ENCODE measurements at regions not wholly inside any gene's neighbourhood (a gene's known extent, or its start where the extent isn't known, plus 50 kb on each side); places are given as distances from the start of the nearest gene placed in this dataset.

DNA sequence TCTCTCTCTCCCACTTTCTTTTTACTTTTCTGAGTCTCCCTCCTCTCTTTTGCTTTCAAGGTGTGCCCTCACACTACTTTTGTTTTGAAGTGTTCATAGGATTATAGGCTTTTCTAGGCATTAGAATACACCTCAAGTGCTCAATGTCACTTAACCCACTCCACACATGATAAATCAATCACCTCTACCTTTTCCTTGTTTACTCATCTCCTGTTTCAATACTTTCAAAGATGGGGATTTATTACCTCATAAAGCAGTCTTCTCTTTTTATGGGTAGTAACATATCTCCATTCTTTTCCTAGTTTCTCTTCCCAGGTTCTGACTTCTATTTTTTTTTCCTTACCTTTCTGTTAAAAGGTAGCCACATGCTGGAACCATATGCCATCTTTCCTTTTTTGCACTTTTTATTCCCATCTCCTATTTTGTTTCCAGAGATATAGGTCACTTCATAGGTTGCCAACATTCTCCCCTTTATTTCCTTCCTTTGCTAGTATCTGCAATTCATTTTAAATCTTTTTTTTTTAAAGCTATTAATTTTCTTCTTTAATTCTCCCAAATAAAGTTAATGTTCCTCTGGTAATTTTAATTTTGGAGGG, 137.6 kb upstream of the SLC10A2 start (continued):
- TF ChIP-seq, protein P1, sequence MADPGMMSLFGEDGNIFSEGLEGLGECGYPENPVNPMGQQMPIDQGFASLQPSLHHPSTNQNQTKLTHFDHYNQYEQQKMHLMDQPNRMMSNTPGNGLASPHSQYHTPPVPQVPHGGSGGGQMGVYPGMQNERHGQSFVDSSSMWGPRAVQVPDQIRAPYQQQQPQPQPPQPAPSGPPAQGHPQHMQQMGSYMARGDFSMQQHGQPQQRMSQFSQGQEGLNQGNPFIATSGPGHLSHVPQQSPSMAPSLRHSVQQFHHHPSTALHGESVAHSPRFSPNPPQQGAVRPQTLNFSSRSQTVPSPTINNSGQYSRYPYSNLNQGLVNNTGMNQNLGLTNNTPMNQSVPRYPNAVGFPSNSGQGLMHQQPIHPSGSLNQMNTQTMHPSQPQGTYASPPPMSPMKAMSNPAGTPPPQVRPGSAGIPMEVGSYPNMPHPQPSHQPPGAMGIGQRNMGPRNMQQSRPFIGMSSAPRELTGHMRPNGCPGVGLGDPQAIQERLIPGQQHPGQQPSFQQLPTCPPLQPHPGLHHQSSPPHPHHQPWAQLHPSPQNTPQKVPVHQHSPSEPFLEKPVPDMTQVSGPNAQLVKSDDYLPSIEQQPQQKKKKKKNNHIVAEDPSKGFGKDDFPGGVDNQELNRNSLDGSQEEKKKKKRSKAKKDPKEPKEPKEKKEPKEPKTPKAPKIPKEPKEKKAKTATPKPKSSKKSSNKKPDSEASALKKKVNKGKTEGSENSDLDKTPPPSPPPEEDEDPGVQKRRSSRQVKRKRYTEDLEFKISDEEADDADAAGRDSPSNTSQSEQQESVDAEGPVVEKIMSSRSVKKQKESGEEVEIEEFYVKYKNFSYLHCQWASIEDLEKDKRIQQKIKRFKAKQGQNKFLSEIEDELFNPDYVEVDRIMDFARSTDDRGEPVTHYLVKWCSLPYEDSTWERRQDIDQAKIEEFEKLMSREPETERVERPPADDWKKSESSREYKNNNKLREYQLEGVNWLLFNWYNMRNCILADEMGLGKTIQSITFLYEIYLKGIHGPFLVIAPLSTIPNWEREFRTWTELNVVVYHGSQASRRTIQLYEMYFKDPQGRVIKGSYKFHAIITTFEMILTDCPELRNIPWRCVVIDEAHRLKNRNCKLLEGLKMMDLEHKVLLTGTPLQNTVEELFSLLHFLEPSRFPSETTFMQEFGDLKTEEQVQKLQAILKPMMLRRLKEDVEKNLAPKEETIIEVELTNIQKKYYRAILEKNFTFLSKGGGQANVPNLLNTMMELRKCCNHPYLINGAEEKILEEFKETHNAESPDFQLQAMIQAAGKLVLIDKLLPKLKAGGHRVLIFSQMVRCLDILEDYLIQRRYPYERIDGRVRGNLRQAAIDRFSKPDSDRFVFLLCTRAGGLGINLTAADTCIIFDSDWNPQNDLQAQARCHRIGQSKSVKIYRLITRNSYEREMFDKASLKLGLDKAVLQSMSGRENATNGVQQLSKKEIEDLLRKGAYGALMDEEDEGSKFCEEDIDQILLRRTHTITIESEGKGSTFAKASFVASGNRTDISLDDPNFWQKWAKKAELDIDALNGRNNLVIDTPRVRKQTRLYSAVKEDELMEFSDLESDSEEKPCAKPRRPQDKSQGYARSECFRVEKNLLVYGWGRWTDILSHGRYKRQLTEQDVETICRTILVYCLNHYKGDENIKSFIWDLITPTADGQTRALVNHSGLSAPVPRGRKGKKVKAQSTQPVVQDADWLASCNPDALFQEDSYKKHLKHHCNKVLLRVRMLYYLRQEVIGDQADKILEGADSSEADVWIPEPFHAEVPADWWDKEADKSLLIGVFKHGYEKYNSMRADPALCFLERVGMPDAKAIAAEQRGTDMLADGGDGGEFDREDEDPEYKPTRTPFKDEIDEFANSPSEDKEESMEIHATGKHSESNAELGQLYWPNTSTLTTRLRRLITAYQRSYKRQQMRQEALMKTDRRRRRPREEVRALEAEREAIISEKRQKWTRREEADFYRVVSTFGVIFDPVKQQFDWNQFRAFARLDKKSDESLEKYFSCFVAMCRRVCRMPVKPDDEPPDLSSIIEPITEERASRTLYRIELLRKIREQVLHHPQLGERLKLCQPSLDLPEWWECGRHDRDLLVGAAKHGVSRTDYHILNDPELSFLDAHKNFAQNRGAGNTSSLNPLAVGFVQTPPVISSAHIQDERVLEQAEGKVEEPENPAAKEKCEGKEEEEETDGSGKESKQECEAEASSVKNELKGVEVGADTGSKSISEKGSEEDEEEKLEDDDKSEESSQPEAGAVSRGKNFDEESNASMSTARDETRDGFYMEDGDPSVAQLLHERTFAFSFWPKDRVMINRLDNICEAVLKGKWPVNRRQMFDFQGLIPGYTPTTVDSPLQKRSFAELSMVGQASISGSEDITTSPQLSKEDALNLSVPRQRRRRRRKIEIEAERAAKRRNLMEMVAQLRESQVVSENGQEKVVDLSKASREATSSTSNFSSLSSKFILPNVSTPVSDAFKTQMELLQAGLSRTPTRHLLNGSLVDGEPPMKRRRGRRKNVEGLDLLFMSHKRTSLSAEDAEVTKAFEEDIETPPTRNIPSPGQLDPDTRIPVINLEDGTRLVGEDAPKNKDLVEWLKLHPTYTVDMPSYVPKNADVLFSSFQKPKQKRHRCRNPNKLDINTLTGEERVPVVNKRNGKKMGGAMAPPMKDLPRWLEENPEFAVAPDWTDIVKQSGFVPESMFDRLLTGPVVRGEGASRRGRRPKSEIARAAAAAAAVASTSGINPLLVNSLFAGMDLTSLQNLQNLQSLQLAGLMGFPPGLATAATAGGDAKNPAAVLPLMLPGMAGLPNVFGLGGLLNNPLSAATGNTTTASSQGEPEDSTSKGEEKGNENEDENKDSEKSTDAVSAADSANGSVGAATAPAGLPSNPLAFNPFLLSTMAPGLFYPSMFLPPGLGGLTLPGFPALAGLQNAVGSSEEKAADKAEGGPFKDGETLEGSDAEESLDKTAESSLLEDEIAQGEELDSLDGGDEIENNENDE (IDR thresholded peaks at IDR 0.05; ENCODE audit: insufficient replicate concordance, low read length), result no peak
- TF ChIP-seq FOSL1 (IDR thresholded peaks at IDR 0.05; ENCODE audit: insufficient read depth, low read depth, low read length), result no peak
- TF ChIP-seq CHD2 (IDR thresholded peaks at IDR 0.05; ENCODE audit: low read length), result no peak
- TF ChIP-seq SAP30 (IDR thresholded peaks at IDR 0.05; ENCODE audit: insufficient read depth, insufficient replicate concordance, low read length), result no peak
- TF ChIP-seq BACH1 (IDR thresholded peaks at IDR 0.05; ENCODE audit: low read length), result no peak
- TF ChIP-seq SIRT6 (IDR thresholded peaks at IDR 0.05; ENCODE audit: low read length), result no peak
